Mucosa of gallbladder (tissue), 1 donor: ENCODE measurements at regions not wholly inside any gene's neighbourhood (a gene's known extent, or its start where the extent isn't known, plus 50 kb on each side); places are given as distances from the start of the nearest gene placed in this dataset.
"Not testable (repeated sequence)": the region's sequence is repeated elsewhere in the genome, so short reads cannot be mapped to it uniquely, and the experiment has no call there.

Experiments used
- DNase-seq: peaks from one replicate; pipeline ENCODE4 v3.0.0-alpha.2; 2020; ENCODE audit warnings: low spot score
- donor health status: DM: no; HTN: no; CAD: no.

DNA sequence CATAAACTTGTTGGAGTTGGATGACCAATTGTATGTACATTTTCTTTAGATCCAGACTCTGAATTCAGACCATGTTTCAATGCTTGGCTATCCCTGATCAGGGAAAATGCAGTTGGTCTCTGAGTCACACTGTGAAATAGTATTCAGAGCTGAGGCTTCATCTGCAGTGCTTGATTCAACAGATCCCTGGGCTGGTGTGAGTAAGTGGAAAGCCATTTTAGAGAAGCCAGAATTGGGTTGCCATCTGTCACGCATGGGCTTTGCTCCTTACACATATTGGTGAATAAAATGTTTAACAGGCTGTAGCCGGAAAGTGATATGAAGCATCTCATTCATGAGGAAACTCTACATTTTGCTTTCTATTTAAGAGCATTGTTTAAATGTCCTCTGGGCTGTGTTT is 50.0 kb upstream of the ACYP2 start:
- DNase-seq, result no peak

DNA sequence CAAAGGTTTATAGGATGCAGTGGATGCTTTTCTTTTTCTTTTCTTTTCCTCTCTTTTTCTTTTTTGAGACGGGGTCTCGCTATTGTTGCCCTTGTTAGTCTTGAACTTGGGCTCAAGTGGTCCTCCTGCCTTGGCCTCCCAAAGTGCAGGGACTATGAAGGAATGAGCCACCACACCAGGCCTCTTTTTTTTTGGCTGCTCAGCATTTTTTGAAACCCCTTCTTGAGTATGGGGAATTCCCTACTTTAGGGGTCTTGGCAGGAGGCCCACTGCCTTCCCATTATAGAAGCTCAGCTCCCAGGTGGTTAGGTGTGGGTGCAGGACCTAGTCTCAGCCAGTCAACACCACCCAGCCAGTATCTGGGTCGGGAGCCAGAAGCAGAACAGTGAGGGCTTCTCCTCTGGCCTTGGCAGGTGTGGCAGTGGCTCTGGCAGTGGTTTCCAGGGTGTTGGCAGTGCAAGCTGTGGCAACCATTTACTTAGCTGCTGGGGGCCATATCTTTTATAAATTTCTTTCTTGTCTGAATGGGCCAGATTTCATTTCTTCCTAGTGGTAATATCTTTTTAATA is 51.4 kb upstream of the ACYP2 start:
- DNase-seq, result no peak

DNA sequence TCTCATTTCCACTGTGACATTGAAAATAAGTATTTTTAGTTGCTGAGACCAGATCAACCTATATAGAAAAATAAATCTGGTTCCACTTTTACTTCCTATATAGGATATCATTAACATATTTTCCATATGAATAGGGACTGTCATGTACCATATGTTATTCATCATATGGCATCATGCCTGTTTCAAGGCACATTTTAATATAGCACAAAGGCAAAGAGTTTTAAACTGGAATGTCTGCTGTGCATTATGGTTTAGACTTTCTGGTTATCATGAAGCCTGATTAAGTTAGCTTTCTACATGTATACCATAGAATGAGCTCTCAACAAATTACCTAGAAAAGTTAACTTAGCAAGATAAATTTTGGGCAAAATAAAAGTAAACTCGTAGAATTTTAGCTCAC is 53.0 kb upstream of the ACYP2 start:
- no peak for DNase-seq

DNA sequence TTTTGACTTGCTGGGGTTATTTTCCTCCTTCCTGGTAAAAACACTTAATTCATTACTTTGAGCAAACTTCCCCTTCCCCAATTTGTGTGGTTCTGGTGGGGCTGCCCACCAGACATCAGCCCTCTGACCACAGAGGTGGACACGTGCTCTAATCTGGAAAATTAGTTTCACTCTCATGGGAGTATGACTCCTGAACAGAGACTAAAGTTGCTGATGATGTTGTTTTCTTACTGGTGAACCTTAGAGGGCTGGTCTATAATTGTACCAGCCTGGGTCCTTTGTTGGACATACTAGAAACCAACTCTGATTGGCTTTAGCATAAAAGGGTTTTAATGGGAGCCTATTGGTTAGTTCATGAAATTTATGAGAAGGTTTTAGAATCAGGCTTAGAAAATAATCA is 54.1 kb upstream of the ACYP2 start:
- no peak for DNase-seq

DNA sequence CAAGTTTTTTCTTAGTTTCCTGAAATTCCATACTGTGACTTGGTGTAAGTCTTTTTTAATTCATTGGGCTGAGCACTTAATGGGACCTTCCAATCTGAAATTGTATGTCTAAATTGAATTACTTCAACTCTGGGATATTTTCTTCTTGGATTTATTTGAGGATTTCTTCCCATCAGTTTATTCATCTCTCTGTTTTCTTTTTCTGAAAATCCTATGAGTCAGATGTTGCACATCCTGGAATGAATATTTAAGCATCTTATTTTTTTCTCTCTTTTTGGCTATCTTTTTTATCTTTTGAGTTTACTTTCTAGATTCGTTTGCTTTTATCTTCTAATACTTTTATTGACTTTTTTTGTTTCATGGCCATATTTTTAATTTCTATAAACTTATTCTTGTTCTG is 55.4 kb upstream of the ACYP2 start:
- no peak for DNase-seq

DNA sequence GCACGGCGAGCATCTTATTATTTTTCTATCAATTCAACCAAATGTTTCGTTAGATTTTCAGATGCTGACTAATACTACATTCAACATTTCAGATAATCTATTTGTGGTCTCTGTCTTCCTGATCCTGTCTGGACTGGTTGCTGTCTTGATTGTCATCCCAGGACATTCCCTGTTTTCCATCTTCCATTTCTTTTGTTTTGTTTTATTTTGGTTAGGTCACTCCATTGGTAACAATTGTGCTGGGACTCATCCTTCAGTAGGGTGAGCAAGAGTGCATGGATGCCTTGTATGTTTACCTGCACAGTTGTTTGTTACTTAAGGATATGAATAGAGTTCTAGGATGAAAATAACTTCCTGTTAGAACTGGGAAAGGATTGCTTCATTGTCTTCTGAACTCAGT is 55.9 kb upstream of the ACYP2 start:
- no peak for DNase-seq

DNA sequence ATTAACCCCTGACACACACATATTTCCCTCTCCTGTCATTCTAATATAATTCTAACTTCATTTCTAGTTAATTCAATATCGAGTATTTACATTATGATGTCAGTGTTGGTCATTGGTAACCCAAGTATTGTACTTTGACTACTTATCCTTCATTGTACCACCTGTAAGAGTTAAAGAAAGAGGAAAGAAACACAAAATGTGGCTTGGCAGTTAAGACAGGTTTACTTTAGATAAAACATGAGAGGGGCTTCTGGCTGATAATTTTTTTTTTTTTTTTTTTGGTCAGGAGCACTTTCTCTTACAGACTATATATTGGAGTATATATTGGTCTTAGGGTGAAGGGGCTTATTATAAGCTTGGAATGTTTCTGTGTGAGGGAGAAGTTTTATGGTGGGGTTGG is 57.0 kb upstream of the ACYP2 start:
- no peak for DNase-seq

DNA sequence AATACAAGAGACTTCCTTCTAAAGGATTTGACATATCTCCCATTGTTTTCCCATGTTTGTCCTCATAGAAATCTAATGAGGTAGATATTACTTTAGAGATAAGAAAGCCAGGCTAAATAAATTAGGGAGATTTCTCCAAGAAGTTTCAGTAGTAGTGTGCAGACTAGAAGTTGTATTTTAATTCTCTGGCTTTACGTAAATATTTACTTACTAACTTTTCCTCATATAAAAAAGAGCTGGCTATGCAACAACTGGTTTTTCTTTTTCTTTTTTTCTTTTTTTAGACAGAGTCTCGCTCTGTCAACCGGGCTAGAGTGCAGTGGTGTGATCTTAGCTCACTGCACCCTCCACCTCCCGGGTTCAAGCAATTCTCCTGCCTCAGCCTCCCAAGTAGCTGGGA is 60.6 kb upstream of the ACYP2 start:
- DNase-seq, result no peak

DNA sequence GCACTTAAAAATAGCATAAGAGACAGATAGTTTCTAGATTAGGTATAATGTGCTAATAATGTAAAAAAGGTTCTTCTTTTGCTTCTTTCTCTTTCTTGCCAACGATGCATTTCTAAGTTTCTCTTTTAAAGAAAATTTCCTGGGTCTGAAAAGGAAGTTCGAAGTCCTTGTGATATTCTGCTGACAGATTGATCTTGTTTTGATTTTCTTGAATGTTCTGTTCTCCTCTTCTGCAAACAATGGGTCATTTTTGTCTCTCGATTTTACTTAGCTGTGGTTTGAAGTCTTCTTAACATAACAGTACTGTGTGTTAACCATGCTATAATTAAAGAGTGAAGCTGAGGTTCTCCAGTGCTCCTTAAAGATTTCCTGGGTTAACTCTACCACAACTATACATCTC is 61.1 kb upstream of the ACYP2 start:
- no peak for DNase-seq

DNA sequence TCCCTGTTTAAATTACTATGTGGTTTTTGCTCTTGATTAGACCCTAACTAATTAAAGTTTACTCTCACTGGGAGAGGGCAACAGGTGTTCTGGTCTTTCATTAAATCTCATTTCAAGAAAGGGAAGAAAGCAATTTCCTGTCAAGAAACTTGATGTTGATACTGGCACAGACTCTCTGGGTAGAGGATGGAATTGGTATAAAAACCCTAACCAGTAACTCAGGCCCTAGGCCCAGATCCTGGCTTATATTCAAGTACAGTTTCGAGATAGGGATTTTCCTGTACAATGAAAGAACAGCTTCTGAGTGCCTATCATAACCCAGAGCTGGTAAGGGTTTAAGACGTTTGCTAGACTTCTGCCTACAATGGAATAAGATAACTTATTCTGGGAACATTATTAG is 61.6 kb upstream of the ACYP2 start:
- no peak for DNase-seq

DNA sequence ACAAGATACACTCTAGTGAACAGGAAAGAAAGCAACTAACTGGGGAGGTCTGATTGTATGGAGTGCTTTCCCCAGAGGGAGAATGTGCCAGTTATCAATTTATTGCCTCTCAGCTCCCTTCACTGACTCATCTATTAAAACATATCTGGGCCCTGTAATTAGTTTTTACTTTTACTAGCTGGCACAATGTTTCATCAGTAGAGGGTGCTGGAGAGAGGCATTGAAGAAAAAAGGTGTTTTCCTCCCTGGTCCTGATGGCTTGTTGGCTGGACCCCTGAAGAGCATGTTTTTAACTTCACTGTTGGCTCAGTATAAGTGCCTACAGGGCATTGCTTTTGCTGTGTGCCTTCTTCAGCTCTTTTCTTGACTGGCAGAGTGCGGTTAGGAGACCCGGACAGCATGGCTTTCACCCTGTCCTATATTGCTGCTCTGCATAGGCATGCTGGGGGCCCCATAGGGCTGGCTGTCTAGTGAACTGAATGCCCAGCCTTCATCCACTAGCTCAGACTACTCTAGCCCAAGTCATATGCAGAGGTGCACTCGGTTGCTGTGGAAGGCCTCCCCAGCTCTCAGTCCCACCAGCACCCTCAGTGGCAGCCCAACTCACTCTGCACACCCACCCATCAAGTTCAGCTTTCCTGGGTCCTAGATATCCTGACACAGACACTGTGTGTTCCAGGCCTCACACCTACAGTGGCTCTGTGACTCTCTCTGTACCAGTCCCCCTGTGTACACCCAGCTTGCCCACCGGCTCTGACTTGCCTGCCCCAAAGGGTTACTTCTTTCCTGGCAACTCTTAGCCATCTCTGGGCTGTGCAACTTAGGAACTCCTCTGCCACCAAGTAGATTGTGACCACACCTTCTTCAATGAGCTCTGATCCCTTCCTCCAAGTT is 62.3 kb upstream of the ACYP2 start:
- DNase-seq, result no peak

DNA sequence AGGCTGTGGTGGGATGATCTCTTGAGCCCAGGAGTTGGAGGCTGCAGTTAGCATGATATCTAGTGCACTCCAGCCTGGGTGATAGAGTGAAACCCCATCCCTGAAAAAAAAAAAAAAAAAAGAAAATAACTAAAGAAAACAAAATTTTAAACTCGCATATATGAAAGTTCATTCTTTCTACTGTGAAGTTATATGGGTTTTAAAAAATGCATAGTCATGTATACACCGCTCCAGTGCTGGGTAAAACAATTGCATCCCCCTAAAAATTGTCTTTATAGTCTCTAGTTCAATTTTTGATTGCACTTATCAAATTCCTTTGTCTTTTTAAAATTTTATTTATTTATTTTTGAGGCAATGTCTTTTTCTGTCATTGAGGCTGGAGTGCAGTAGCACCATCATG is 65.0 kb upstream of the ACYP2 start:
- no peak for DNase-seq

DNA sequence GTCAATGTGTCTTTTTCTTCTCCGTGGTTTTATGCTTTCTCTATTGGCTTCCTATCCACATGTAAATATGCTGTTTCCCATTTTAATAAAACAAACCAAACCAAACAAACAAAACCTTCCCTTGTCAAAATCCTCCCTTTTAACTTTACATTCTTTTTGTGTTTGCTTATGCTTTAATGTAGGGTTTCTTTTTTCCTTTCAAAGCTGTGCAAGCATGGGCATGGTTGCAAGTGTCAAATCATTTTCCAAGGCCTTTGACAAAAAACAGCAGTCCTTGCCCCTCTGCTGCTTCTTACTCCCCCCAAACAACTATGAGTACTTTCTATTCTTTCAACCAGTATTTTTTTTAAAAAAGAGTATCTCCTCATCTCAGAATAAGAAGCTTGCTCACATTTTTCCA is 66.0 kb upstream of the ACYP2 start:
- DNase-seq, result no peak

DNA sequence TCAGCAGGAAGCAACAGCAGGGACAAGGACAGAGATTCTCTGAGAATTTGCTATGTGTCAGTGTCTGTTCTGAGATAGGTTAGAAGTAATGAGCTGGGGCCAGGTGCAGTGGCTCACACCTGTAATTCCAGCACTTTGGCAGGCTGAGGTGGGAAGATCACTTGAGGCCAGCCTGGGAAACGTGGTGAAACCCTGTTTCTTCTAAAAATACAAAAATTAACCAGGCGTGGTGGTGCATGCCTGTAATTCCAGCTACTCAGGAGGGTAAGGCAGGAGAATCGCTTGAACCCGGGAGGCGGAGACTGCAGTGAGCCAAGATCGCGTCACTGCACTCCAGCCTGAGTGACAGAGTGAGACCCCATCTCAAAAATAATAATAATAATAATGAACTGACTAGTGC is 66.5 kb upstream of the ACYP2 start:
- not testable (repeated sequence) for DNase-seq

DNA sequence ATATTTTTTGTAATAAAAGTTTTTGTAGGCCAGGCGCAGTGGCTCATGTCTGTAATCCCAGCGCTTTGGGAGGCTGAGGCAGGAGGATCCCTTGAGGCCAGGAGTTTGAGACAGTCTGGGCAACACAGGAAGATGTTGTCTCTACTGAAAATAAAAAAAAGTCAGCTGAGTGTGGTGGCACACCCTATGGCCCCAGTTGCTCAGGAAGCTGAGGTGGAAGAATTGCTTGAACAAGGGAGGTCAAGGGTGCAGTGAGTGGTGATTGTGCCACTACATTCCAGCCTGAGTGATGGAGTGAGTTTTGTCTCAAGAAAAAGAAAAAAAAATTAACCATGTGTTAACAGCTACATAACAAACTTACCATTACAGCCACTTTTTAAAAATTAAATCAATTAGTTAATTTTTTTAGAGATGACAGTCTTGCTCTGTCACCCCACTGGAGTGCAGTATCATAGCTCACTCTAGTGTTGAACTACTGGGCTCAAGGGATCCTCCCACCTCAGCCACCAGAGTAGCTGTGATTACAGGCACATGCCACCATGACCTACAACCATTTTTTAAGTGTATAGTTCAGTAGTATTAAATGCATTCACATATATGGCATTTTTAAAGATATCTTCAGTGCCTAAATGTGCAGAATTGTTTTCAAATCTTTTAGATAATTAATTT is 67.2 kb upstream of the ACYP2 start:
- DNase-seq, result no peak

DNA sequence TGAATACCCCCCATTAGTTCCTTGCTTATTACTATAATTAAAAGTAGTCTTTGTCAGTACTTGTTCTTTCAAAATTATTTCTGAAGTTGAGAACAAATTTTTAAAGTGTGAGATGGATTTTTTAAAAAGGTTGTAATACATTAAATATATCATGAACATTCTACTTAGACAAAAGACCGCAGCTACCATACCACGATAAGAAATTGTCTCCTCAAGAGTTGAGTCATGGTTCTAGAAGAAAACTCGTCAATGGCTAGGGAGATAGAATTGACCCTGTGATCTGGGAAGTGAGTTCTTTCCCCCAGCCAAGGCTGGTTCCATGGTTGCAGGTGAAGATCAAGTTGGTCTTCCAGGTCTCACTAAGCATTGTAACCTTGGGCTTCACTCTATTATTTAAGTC is 67.8 kb upstream of the ACYP2 start:
- DNase-seq, result no peak

DNA sequence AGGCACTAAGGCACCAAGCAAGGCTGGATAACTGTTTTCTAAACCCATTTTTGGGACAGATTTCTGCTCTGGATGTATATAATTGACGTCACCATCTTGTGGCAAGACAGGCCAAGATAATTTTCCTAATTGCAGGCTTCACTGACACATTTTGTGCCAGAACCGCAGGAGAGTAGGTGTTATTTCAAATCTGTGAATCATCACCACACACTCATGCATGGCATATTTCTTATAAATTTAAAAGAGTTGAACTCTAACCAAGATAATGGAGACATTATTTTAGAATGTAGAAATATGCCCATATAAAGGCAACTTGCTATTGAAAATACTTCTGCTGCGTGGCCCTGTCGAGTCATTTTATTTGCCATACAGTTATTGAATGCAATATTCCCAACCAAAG is 68.3 kb upstream of the ACYP2 start:
- no peak for DNase-seq

DNA sequence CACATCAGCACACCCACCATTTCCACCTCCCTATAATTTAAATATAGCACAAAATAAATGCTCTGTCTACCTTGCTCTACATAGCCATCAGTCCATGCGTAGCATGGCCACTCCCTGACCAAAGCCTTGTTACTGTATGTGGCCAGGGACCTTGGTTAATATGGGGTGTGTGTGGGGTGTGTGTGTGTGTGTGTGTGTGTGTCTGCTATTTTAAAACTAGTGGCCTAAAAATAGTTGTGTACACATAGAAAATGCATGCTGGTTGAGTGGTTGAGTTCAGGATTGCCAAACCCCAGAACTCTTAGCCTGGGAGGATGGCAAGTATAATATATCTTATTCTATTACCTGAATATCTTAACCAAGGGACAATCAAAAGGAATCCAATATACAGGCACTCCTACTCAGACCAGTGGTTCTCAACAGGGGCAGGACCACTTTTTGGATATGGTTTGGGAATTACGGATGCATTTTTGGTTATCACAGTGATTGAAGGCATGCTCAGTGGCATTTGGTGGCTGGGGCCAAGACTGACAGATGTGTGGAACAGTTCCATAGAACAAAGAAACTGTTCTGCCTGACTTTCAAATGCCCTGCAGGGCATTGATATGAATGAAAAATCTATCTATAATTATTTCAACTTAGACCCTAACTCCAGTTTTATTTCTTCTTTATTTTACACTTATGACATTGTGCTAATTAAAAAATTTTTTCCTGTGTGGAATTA is 72.3 kb upstream of the PSME4 start:
- no peak for DNase-seq

DNA sequence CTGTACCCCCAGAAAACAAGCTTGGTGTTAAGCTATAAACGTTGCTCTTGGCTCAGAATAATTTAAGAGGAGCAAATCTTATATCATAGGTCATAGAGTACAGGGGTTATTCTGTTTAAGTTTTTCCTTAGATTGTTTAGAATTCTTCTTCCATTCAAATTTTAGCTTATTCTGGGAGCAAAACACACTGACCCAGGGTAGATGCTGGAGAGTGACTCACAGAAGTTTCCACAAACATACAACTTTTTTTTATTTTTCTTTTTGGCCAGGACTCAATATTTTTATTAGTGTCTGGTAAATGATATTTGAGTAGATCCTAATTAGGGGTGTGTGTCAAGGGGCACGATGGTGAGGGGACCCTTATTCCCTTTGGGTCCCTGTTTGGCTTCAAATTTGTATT is 71.5 kb upstream of the PSME4 start:
- DNase-seq, result no peak

DNA sequence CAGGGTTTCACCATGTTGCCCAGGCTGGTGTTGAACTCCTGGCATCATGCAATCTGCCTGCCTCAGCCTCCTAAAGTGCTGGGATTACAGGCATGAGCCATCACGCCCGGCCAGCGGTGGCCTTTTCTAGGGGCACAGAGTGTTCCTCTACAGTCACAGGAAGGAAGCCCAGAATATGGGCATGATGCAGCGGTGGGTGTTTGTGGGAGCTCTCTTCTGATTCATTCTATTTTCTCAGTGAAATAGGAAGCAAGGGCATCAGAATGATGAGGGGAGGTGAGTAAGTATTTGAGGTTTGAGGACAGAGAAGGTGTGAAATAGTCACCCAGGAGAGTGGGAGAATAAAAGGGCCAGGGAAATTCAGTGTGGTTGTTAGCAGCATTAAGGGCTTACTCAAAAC is 70.3 kb upstream of the PSME4 start:
- DNase-seq, result no peak

DNA sequence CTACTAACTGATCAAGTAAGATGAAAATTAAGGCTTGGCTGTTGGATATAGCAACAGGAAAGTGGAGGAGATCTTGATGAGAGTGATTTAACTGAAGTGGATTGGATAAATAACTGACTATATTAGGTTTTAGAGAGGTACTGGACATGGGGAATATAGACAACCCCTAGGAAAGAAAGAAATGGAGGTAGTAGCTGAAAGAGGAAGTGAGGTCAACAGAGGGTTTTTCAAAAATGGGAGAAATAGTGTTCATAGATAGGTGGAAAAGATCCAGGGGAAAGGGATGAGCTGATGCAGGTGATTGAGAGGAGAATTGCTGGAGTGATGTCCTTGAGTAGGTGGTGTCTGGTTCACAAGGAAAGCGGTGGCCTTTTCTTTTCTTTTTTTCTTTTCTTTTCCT is 69.9 kb upstream of the PSME4 start:
- DNase-seq, result no peak

DNA sequence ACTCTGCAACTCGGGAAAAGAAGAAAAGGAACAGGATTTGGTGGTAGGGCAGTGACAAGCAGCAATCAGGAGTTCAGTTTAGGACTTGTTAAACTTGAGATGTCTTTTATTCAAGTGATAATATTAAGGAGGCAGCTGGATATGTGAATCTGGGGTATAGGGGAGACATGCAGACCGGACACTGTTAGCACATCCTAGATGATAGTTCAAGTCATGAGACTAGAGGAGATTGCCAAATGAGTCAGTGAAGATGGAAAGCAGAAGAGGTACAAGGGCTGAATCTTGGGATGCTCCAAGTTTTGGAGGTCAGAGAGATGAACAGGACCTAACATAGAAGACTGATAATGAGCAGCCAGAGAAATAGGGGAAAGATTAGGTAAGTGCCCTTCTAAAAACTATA is 69.5 kb upstream of the PSME4 start:
- DNase-seq, result no peak

DNA sequence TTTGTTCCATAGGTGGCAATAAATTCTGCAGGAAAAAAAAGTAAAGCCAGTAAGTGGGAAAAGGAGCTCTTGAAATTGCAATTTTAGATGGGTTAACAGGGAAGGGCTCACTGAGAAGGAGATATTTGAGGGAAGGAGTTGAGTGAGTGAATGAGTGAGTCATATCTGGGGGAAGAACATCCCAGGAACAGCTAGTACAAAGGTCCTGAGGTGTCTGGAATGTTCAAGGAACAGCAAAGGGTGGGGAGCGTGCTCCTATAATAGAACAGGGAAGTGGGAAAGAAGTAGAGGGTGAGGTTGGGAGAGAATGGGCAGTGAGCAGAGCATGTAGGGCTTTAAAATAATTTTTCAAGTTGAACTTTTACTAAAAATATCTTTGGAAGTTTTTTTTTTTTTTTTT is 68.0 kb upstream of the PSME4 start:
- DNase-seq, result peak; percentile 21
